PC-3 (cell line): ENCODE measurements at regions not wholly inside any gene's neighbourhood (a gene's known extent, or its start where the extent isn't known, plus 50 kb on each side); places are given as distances from the start of the nearest gene placed in this dataset.

Experiments
- ATAC-seq: fragments of 200-7000 bp; cut with Tn5 transposase; 2 replicates; pipeline ENCODE4 v1.9.1; 2020; ENCODE audit warnings: mild to moderate bottlenecking, moderate library complexity
- BruUV-seq: library from RNA; stranded (reverse); fragments of 400-500 nt; replicated peaks from 2 replicates; lab custom pipeline; 2021; lab: Mats Ljungman, UMichigan
- CTCF ChIA-PET: fragments of 300-600 bp; sonication (Branson Sonifier 250); formaldehyde crosslinking; loops from one replicate; lab custom pipeline; 2022; ENCODE audit warnings: antibody characterized with exemption; lab: Charles Lee
- POLR2A ChIA-PET: fragments of 300-600 bp; sonication (Branson Sonifier 250); formaldehyde crosslinking; loops from one replicate; lab custom pipeline; 2022; ENCODE audit warnings: antibody characterized with exemption; ENCODE audit not compliant: unreplicated experiment; lab: Charles Lee
- DNase-seq: peaks from one replicate; pipeline ENCODE4 v3.0.0-alpha.2; 2015
- H2AFZ ChIP-seq: fragments of 300-600 bp; sonication (generic); 2 replicates; pipeline ENCODE4 v1.6.0; 2016; ENCODE audit warnings: antibody characterized with exemption, low read length
- H3F3A ChIP-seq: fragments of 300-600 bp; sonication (generic); one replicate; pipeline ENCODE4 v1.6.0; 2017; ENCODE audit warnings: antibody characterized with exemption, low read length, control low read depth, mild to moderate bottlenecking; ENCODE audit not compliant: unreplicated experiment
- H3K27ac ChIP-seq: fragments of 300-600 bp; sonication (generic); 2 replicates; pipeline ENCODE4 v1.5.1; 2016; ENCODE audit warnings: mild to moderate bottlenecking, low read length
- H3K27me3 ChIP-seq: fragments of 300-600 bp; sonication (generic); 2 replicates; pipeline ENCODE4 v1.6.1; 2016; ENCODE audit warnings: low read length, mixed read lengths
- H3K36me3 ChIP-seq: fragments of 300-600 bp; sonication (generic); 2 replicates; pipeline ENCODE4 v1.6.1; 2016; ENCODE audit warnings: low read depth, mixed run types, low read length, mixed read lengths
- H3K4me1 ChIP-seq: fragments of 300-600 bp; sonication (generic); 2 replicates; pipeline ENCODE4 v1.5.1; 2016; ENCODE audit warnings: low read length; ENCODE audit not compliant: insufficient read depth
- H3K4me2 ChIP-seq: fragments of 300-600 bp; sonication (generic); 2 replicates; pipeline ENCODE4 v1.6.0; 2016; ENCODE audit warnings: low read length
- H3K4me3 ChIP-seq: fragments of 300-600 bp; sonication (generic); 2 replicates; pipeline ENCODE4 v1.5.1; 2016; ENCODE audit warnings: mild to moderate bottlenecking, low read length, mixed read lengths
- H3K79me2 ChIP-seq: fragments of 300-600 bp; sonication (generic); 2 replicates; pipeline ENCODE4 v1.6.1; 2017; ENCODE audit warnings: low read length, mixed read lengths
- H3K9ac ChIP-seq: fragments of 300-600 bp; sonication (generic); 2 replicates; pipeline ENCODE4 v1.6.0; 2016; ENCODE audit warnings: mild to moderate bottlenecking, low read length
- H3K9me2 ChIP-seq: fragments of 300-600 bp; sonication (generic); replicated peaks from 2 replicates; pipeline ENCODE4 v1.6.1; 2016; ENCODE audit warnings: mixed run types, low read length, mixed read lengths
- H3K9me3 ChIP-seq: fragments of 300-600 bp; sonication (generic); 2 replicates; pipeline ENCODE4 v1.6.1; 2016; ENCODE audit warnings: low read length, mixed read lengths
- H4K20me1 ChIP-seq: fragments of 300-600 bp; sonication (generic); 2 replicates; pipeline ENCODE4 v1.6.1; 2016; ENCODE audit warnings: low read length, mixed read lengths
- CTCF ChIP-seq: fragments of 300-600 bp; sonication (generic); conservative IDR thresholded peaks from 2 replicates; pipeline ENCODE4 v1.5.1; 2017; ENCODE audit warnings: antibody characterized with exemption, low read depth, mild to moderate bottlenecking, low read length
- EZH2 ChIP-seq: fragments of 300-600 bp; sonication (generic); IDR thresholded peaks from one replicate; pipeline ENCODE4 v1.6.1; 2017; ENCODE audit warnings: antibody characterized with exemption, mild to moderate bottlenecking, low read length; ENCODE audit not compliant: unreplicated experiment
- EZH2phosphoT487 ChIP-seq: fragments of 300-600 bp; sonication (generic); IDR thresholded peaks from 2 replicates; pipeline ENCODE4 v1.6.1; 2018; ENCODE audit warnings: mild to moderate bottlenecking, antibody characterized with exemption, low read length, borderline replicate concordance
- intact Hi-C: fragments of 100-400 bp; cut with micrococcal nuclease; formaldehyde crosslinking; loops from 2 replicates; pipeline ENCODE4 v1.9.0; 2023

DNA sequence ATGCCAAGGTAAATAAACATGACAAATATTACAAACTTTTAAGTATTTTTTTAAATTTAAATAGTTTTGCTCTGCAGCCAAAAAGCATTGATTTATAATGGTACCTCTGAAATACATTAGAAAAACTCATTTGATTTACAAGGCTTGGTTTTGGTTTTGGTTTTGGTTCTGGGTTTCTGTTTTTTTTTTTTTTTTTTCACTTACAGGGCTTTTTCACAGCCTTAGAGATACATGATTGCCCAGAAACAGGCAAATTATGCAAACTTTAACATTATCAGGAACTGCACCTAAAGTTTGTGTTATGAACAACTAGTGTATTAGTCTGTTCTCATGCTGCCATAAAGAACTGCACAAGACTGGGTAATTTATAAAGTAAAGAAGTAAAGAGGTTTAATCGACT lies 196.4 kb upstream of the DDX53 start:
- ChIA-PET POLR2A (no interaction called here), CTCF (interaction anchor here (0.6 kb wide), 1 partner anchor 210 kb away, joined by 10 read pairs; no protein-coding TSS in a partner anchor)
- Histone ChIP-seq H3K27me3 (no peaks in the 10 kb centered on the region), H3K4me2 (no peak overlapping the region), H2AFZ (no peak overlapping the region), H3K4me3 (no peak overlapping the region), H3K36me3 (no peaks in the 10 kb centered on the region), H3F3A (no peaks in the 10 kb centered on the region), H3K4me1 (peaks cover 17% of the 10 kb centered on the region), H4K20me1 (no peaks in the 10 kb centered on the region), H3K27ac (no peak overlapping the region), H3K79me2 (no peaks in the 10 kb centered on the region), H3K9me3 (no peaks in the 10 kb centered on the region), H3K9me2 (no peaks in the 10 kb centered on the region), H3K9ac (no peak overlapping the region)
- DNase-seq: no peak
- no TSS peak for BruUV-seq
- TF ChIP-seq EZH2phosphoT487: no peak
- TF ChIP-seq EZH2: no peak
- no peak for TF ChIP-seq CTCF
- intact Hi-C loops: no loop called here
- no peak for ATAC-seq

DNA sequence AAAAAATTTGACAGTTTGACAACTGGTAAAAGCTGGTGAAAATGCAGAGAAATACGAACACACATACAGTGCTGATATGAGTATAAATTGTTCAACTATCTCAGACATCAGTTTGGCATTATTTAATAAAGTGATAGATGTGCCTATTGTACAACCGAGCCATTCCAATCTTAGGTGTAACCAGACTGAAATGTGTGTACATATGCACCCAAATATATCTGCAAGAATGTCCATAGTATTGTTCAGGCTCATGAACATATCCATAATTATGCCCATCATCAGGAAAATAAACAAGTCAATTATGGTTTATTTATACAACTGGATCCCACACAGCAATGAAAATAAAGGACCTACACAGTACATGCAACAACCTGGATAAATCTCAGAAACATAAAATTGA lies 188.9 kb upstream of the DDX53 start:
- intact Hi-C loops: loop anchor here (2.0 kb wide), 1 partner anchor 78 kb away; no protein-coding TSS in a partner anchor

More for the DNA sequence above, 188.9 kb upstream of the DDX53 start:
- Histone ChIP-seq H4K20me1 (no peaks in the 10 kb centered on the region), H3K36me3 (no peaks in the 10 kb centered on the region), H3K4me2 (0 out of 2 replicates have a peak overlapping the region, but pooled peaks have one; percentile 18), H3K27me3 (no peaks in the 10 kb centered on the region), H3K9ac (no peak overlapping the region), H3K9me2 (no peaks in the 10 kb centered on the region), H2AFZ (no peak overlapping the region), H3K79me2 (no peaks in the 10 kb centered on the region), H3K27ac (no peak overlapping the region), H3K4me1 (peaks cover 9% of the 10 kb centered on the region), H3F3A (no peaks in the 10 kb centered on the region), H3K9me3 (no peaks in the 10 kb centered on the region), H3K4me3 (no peak overlapping the region)
- ChIA-PET POLR2A (no interaction called here), CTCF (no interaction called here)
- no TSS peak for BruUV-seq
- DNase-seq: peak; percentile 1
- no peak for TF ChIP-seq EZH2phosphoT487
- TF ChIP-seq CTCF: no peak
- no peak for TF ChIP-seq EZH2
- ATAC-seq: peak; percentile 68
